Lower lobe of right lung (tissue), 2 donors: ENCODE measurements at regions not wholly inside any gene's neighbourhood (a gene's known extent, or its start where the extent isn't known, plus 50 kb on each side); places are given as distances from the start of the nearest gene placed in this dataset.

Experiments
- ATAC-seq, 2 donors: fragments of 200-7000 bp; cut with Tn5 transposase; one replicate each; pipeline ENCODE4 v1.9.1; 2020 to 2022; ENCODE audit warnings: mild to moderate bottlenecking in 2 of 2, moderate library complexity in 2 of 2
- DNase-seq: peaks from one replicate; pipeline ENCODE4 v3.0.0-alpha.2; 2020
- H3K27ac ChIP-seq: fragments of 200-600 bp; one replicate; pipeline ENCODE4 v1.8.0; 2022
- H3K27me3 ChIP-seq: fragments of 200-600 bp; one replicate; pipeline ENCODE4 v1.8.0; 2022; ENCODE audit warnings: low read depth
- H3K36me3 ChIP-seq: fragments of 200-600 bp; one replicate; pipeline ENCODE4 v1.8.0; 2022; ENCODE audit warnings: mild to moderate bottlenecking
- H3K4me1 ChIP-seq: fragments of 200-600 bp; one replicate; pipeline ENCODE4 v1.8.0; 2022
- H3K4me3 ChIP-seq: fragments of 200-600 bp; one replicate; pipeline ENCODE4 v1.8.0; 2022; ENCODE audit warnings: mild to moderate bottlenecking
- H3K9me3 ChIP-seq: fragments of 200-600 bp; one replicate; pipeline ENCODE4 v1.8.0; 2022
- CTCF ChIP-seq: fragments of 200-600 bp; IDR thresholded peaks from one replicate; pipeline ENCODE4 v1.8.0; 2022; ENCODE audit warnings: antibody characterized with exemption, mild to moderate bottlenecking
- intact Hi-C: fragments of 100-400 bp; cut with DNase I; formaldehyde crosslinking; loops from one replicate; pipeline ENCODE4 v1.11.0; 2022
- donor health status: DM: no; HTN: yes; CAD: no; lungs with severe emphysema.

- intact Hi-C loops = no loop called here
- Histone ChIP-seq H3K36me3 (no peaks in the 10 kb centered on the region), H3K4me1 (no peaks in the 10 kb centered on the region), H3K4me3 (no peak overlapping the region), H3K9me3 (no peaks in the 10 kb centered on the region), H3K27me3 (peaks cover 3% of the 10 kb centered on the region), H3K27ac (no peak overlapping the region)
- DNase-seq (no peak), ATAC-seq (no peak)
- no peak for TF ChIP-seq CTCF
These were observed 328.1 kb downstream of the MYCN start for GRCh38 chr2:16268301-16269000.

- no peak overlapping the region for H3K27ac ChIP-seq
- intact Hi-C loops = no loop called here
- no peaks in the 10 kb centered on the region for H3K4me1 ChIP-seq
- no peak for ATAC-seq
- DNase-seq = no peak
- H3K4me3 ChIP-seq = no peak overlapping the region
- no peaks in the 10 kb centered on the region for H3K36me3 ChIP-seq
- H3K27me3 ChIP-seq = peaks cover 3% of the 10 kb centered on the region
- no peak for TF ChIP-seq CTCF
- no peaks in the 10 kb centered on the region for H3K9me3 ChIP-seq
These were observed 326.2 kb downstream of the MYCN start for GRCh38 chr2:16266571-16266970.

- no peaks in the 10 kb centered on the region for H3K9me3 ChIP-seq
- intact Hi-C loops = no loop called here
- no peaks in the 10 kb centered on the region for H3K36me3 ChIP-seq
- H3K27ac ChIP-seq = no peak overlapping the region
- H3K27me3 ChIP-seq = peaks cover 3% of the 10 kb centered on the region
- no peak for ATAC-seq
- H3K4me1 ChIP-seq = no peaks in the 10 kb centered on the region
- TF ChIP-seq CTCF = no peak
- no peak overlapping the region for H3K4me3 ChIP-seq
- no peak for DNase-seq
These were observed 324.7 kb downstream of the MYCN start for GRCh38 chr2:16264931-16265540.

- no peak for ATAC-seq
- no peak for TF ChIP-seq CTCF
- intact Hi-C loops = no loop called here
- Histone ChIP-seq H3K4me3 (no peak overlapping the region), H3K9me3 (no peaks in the 10 kb centered on the region), H3K27me3 (peaks cover 3% of the 10 kb centered on the region), H3K27ac (no peak overlapping the region), H3K4me1 (no peaks in the 10 kb centered on the region), H3K36me3 (no peaks in the 10 kb centered on the region)
- DNase-seq = no peak
These were observed 324.1 kb downstream of the MYCN start for GRCh38 chr2:16264491-16264890.

- Histone ChIP-seq H3K27ac (no peak overlapping the region), H3K4me3 (no peak overlapping the region), H3K36me3 (no peaks in the 10 kb centered on the region), H3K4me1 (no peaks in the 10 kb centered on the region), H3K27me3 (peaks cover 3% of the 10 kb centered on the region), H3K9me3 (no peaks in the 10 kb centered on the region)
- intact Hi-C loops = no loop called here
- ATAC-seq (no peak), DNase-seq (no peak)
- TF ChIP-seq CTCF = no peak
These were observed 323.0 kb downstream of the MYCN start for GRCh38 chr2:16263241-16263890.
